HCT116 (cell line): ENCODE measurements at regions not wholly inside any gene's neighbourhood (a gene's known extent, or its start where the extent isn't known, plus 50 kb on each side); places are given as distances from the start of the nearest gene placed in this dataset.

Experiments
- CBX3 ChIP-seq: IDR thresholded peaks from 2 replicates; pipeline ENCODE4 v1.6.1; 2012; ENCODE audit warnings: low read depth
- CEBPB ChIP-seq: IDR thresholded peaks from 2 replicates; pipeline ENCODE4 v1.6.1; 2012; ENCODE audit warnings: low read depth
- CTCF ChIP-seq, 3 experiments: fragments of 200-600 bp in 1 of 3; sonication (generic) in 1 of 3; IDR thresholded peaks in 2 of 3; conservative IDR thresholded peaks in 1 of 3; 2 replicates each; pipeline ENCODE4 v1.5.1; 2012 to 2017; ENCODE audit warnings: low read depth in 2 of 3, low read length in 2 of 3, antibody characterized with exemption in 1 of 3, borderline replicate concordance in 1 of 3, control low read depth in 1 of 3, mild to moderate bottlenecking in 1 of 3, mixed read lengths in 1 of 3, mixed run types in 1 of 3, moderate library complexity in 1 of 3; ENCODE audit not compliant: insufficient read depth in 1 of 3
- EZH2phosphoT487 ChIP-seq: fragments of 200-600 bp; IDR thresholded peaks from 2 replicates; pipeline ENCODE4 v1.6.1; 2018; ENCODE audit warnings: antibody characterized with exemption, borderline replicate concordance
- POLR2A ChIP-seq: IDR thresholded peaks from 2 replicates; pipeline ENCODE4 v1.7.0; 2011; ENCODE audit warnings: borderline replicate concordance; ENCODE audit not compliant: insufficient read depth, insufficient read length; ENCODE audit errors: extremely low read depth
- POLR2AphosphoS5 ChIP-seq: IDR thresholded peaks from 2 replicates; pipeline ENCODE4 v1.6.1; 2011; ENCODE audit warnings: mild to moderate bottlenecking, low read depth, low read length, moderate library complexity
- REST ChIP-seq: IDR thresholded peaks from 2 replicates; pipeline ENCODE4 v1.6.1; 2012; ENCODE audit warnings: low read depth
- TCF7L2 ChIP-seq: IDR thresholded peaks from 2 replicates; pipeline ENCODE4 v1.7.0; 2011; ENCODE audit warnings: borderline replicate concordance, inconsistent platforms; ENCODE audit not compliant: insufficient read depth, insufficient read length; ENCODE audit errors: extremely low read depth
- YY1 ChIP-seq: IDR thresholded peaks from 2 replicates; pipeline ENCODE4 v1.6.1; 2011; ENCODE audit warnings: low read length, low read depth, moderate library complexity, mild to moderate bottlenecking; ENCODE audit not compliant: insufficient replicate concordance; ENCODE audit errors: extremely low read depth
- ZBTB33 ChIP-seq: IDR thresholded peaks from 2 replicates; pipeline ENCODE4 v1.6.1; 2011; ENCODE audit warnings: mild to moderate bottlenecking, low read length, moderate library complexity; ENCODE audit not compliant: insufficient replicate concordance; ENCODE audit errors: extremely low read depth

GRCh38 chr17:71247441-71248015 lies 873.3 kb upstream of the SOX9 start:
- TF ChIP-seq YY1 (no peak), CBX3 (no peak), EZH2phosphoT487 (no peak), CTCF (IDR thresholded peaks at IDR 0.05 in 2 of 3, conservative IDR thresholded peaks at IDR 0.05 in 1 of 3; ENCODE audit: borderline replicate concordance in 1 of 3, insufficient read depth in 1 of 3, low read depth in 2 of 3, low read length in 2 of 3) (no peak), TCF7L2 (no peak), REST (no peak), POLR2AphosphoS5 (no peak), POLR2A (no peak), CEBPB (no peak), ZBTB33 (no peak)
